Keratinocyte (primary cell): ENCODE measurements at regions not wholly inside any gene's neighbourhood (a gene's known extent, or its start where the extent isn't known, plus 50 kb on each side); places are given as distances from the start of the nearest gene placed in this dataset.

Source experiments
- CTCF ChIP-seq, 3 experiments: IDR thresholded peaks in 1 of 3; conservative IDR thresholded peaks in 1 of 3; optimal IDR thresholded peaks in 1 of 3; 2 replicates in 2 of 3; 3 replicates in 1 of 3; pipeline versions ENCODE3 to v1.5.1; 2011; ENCODE audit warnings: low read length in 3 of 3, mild to moderate bottlenecking in 3 of 3, moderate library complexity in 2 of 3, control low read depth in 1 of 3, inconsistent platforms in 1 of 3; ENCODE audit not compliant: insufficient read depth in 2 of 3; ENCODE audit errors: extremely low read depth in 1 of 3
- EZH2 ChIP-seq: IDR thresholded peaks from one replicate; pipeline ENCODE4 v1.6.1; 2012; ENCODE audit warnings: inconsistent platforms, mild to moderate bottlenecking, low read length, moderate library complexity

DNA sequence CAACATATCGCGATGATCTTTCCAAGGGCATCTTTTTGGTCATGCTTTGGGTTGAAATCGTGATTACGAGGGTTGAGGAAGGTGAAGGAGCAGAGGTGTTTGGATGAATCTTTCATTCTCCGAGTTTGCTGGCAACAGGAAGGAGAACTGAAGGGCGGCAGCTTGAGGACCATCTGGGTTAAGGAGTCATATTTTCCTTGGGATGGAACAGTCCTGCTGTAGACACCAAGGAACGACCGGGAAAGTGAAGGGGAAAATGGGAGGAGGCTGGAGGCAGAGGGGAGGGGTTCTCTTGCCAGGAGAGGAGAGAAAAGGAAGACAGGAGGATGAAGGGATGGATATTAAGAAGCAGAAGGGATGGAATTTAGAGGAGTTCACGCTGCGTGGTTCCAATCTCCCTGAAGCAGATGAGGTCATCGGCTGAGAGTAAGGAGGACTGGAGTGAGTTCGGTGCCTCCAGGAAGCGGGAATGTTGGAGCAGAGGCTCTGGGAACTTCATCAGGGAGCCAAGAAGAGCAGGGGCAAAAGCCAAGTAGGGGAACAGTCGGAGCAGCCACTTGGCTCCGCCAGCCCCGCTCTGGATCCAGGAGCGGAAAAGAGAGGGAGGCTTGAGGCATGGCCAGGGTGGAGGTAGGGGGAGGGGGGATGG, 116.6 kb upstream of the GALNT17 start:
- TF ChIP-seq EZH2, result no peak
- TF ChIP-seq CTCF (optimal IDR thresholded peaks at IDR 0.05 in 1 of 3, IDR thresholded peaks at IDR 0.05 in 1 of 3, conservative IDR thresholded peaks at IDR 0.05 in 1 of 3; ENCODE audit: extremely low read depth in 1 of 3, insufficient read depth in 2 of 3, low read length in 3 of 3), result no peak
